H1 (cell line): ENCODE measurements at regions not wholly inside any gene's neighbourhood (a gene's known extent, or its start where the extent isn't known, plus 50 kb on each side); places are given as distances from the start of the nearest gene placed in this dataset.

Experiments
- CTCF ChIA-PET: fragments of 300-600 bp; sonication (Branson Sonifier 250); formaldehyde crosslinking; loops from one replicate; lab custom pipeline; 2021; ENCODE audit not compliant: partially characterized antibody; lab: Charles Lee
- POLR2A ChIA-PET: fragments of 300-600 bp; sonication (Branson Sonifier 250); formaldehyde crosslinking; loops from one replicate; lab custom pipeline; 2021; ENCODE audit warnings: inconsistent platforms; ENCODE audit not compliant: partially characterized antibody; lab: Charles Lee
- DNase-seq, 2 experiments: peaks; one replicate each; pipeline versions ENCODE4 v3.0.0 to v3.0.0-alpha.2; 2010 to 2022; ENCODE audit warnings: low spot score in 2 of 2, low read depth in 1 of 2, mixed read lengths in 1 of 2
- FAIRE-seq: peaks from 2 replicates; lab custom pipeline; 2011; peaks lifted over from hg19 to GRCh38; lab: Jason Lieb, UNC
- H2AFZ ChIP-seq: 2 replicates; pipeline ENCODE4 v1.8.1; 2012; ENCODE audit warnings: low read length, inconsistent platforms
- H2AK5ac ChIP-seq: 2 replicates; pipeline ENCODE4 v1.6.1; 2013; ENCODE audit warnings: low read depth, low read length
- H2BK120ac ChIP-seq: replicated peaks from 2 replicates; pipeline ENCODE3; 2013; ENCODE audit warnings: low read depth, low read length, inconsistent platforms
- H2BK12ac ChIP-seq: 2 replicates; pipeline ENCODE4 v1.6.1; 2013; ENCODE audit warnings: low read depth, low read length
- H2BK15ac ChIP-seq: 2 replicates; pipeline ENCODE4 v1.6.1; 2013; ENCODE audit warnings: low read length
- H2BK20ac ChIP-seq: 2 replicates; pipeline ENCODE4 v1.6.1; 2013; ENCODE audit warnings: low read length
- H2BK5ac ChIP-seq: 2 replicates; pipeline ENCODE4 v1.6.1; 2013; ENCODE audit warnings: low read depth, low read length
- H3K14ac ChIP-seq: 2 replicates; pipeline ENCODE4 v1.6.1; 2013; ENCODE audit warnings: inconsistent platforms; ENCODE audit not compliant: insufficient read length
- H3K18ac ChIP-seq: 2 replicates; pipeline ENCODE4 v1.6.1; 2013; ENCODE audit warnings: low read length; ENCODE audit errors: extremely low read depth
- H3K23ac ChIP-seq: 2 replicates; pipeline ENCODE4 v1.6.1; 2013; ENCODE audit warnings: inconsistent platforms; ENCODE audit not compliant: insufficient read length
- H3K23me2 ChIP-seq: 2 replicates; pipeline ENCODE4 v1.6.1; 2013; ENCODE audit warnings: low read depth, low read length
- H3K27ac ChIP-seq: 2 replicates; pipeline ENCODE4 v1.6.1; 2011; ENCODE audit warnings: low read depth, low read length, inconsistent platforms
- H3K27me3 ChIP-seq, 4 experiments: replicated peaks in 1 of 4; 1 replicate in 1 of 4; 2 replicates in 3 of 4; pipeline versions ENCODE4 v1.6.1 to v1.8.1; 2011 to 2013; ENCODE audit warnings: low read length in 3 of 4, mild to moderate bottlenecking in 3 of 4, inconsistent platforms in 2 of 4, mixed read lengths in 2 of 4, moderate library complexity in 1 of 4; ENCODE audit not compliant: control insufficient read depth in 3 of 4, insufficient read depth in 3 of 4; ENCODE audit errors: extremely low read depth in 1 of 4
- H3K36me3 ChIP-seq, 4 experiments: 2 replicates each; pipeline versions ENCODE4 v1.6.1 to v1.8.1; 2011 to 2013; ENCODE audit warnings: mild to moderate bottlenecking in 4 of 4, low read length in 3 of 4, moderate library complexity in 2 of 4, control low read depth in 1 of 4, inconsistent platforms in 1 of 4; ENCODE audit not compliant: insufficient read depth in 4 of 4, control insufficient read depth in 2 of 4
- H3K4ac ChIP-seq: replicated peaks from 2 replicates; pipeline ENCODE3; 2013; ENCODE audit warnings: low read length, low read depth, mixed read lengths, inconsistent platforms; ENCODE audit not compliant: insufficient read length
- H3K4me1 ChIP-seq, 4 experiments: replicated peaks in 1 of 4; 1 replicate in 1 of 4; 2 replicates in 3 of 4; pipeline versions ENCODE4 v1.6.1 to v1.8.1; 2011 to 2013; ENCODE audit warnings: low read length in 3 of 4, inconsistent platforms in 2 of 4, mixed read lengths in 1 of 4; ENCODE audit not compliant: insufficient read depth in 4 of 4, control insufficient read depth in 3 of 4
- H3K4me2 ChIP-seq, 2 experiments: 2 replicates each; pipeline versions ENCODE4 v1.6.1 to v1.8.1; 2011 to 2013; ENCODE audit warnings: low read depth in 2 of 2, low read length in 2 of 2, control low read depth in 1 of 2, inconsistent platforms in 1 of 2, mild to moderate bottlenecking in 1 of 2; ENCODE audit not compliant: insufficient read depth in 1 of 2
- H3K4me3 ChIP-seq, 4 experiments: fragments of 200-600, 300-600 bp in 1 of 4; sonication (generic), shearing (Covaris generic), sonication (Bioruptor Twin) in 1 of 4; 2 replicates each; pipeline versions ENCODE4 v1.5.1 to v1.8.1; 2011 to 2016; ENCODE audit warnings: low read length in 4 of 4, low read depth in 3 of 4, control low read depth in 2 of 4, inconsistent platforms in 2 of 4, mild to moderate bottlenecking in 2 of 4, mixed read lengths in 1 of 4, moderate library complexity in 1 of 4; ENCODE audit not compliant: insufficient read depth in 2 of 4; ENCODE audit errors: extremely low read depth in 1 of 4
- H3K56ac ChIP-seq: replicated peaks from 2 replicates; pipeline ENCODE3; 2013; ENCODE audit warnings: low read depth, mild to moderate bottlenecking, mixed read lengths, low read length, inconsistent platforms; ENCODE audit not compliant: insufficient read length
- H3K79me1 ChIP-seq: 2 replicates; pipeline ENCODE4 v1.6.1; 2013; ENCODE audit warnings: low read depth, low read length, control low read depth
- H3K79me2 ChIP-seq, 2 experiments: 2 replicates each; pipeline versions ENCODE4 v1.6.1 to v1.8.1; 2012 to 2013; ENCODE audit warnings: low read length in 2 of 2, mild to moderate bottlenecking in 2 of 2, inconsistent platforms in 1 of 2; ENCODE audit not compliant: insufficient read depth in 2 of 2, control insufficient read depth in 1 of 2
- H3K9ac ChIP-seq, 4 experiments: replicated peaks in 1 of 4; 1 replicate in 1 of 4; 2 replicates in 3 of 4; pipeline versions ENCODE4 v1.6.1 to v1.8.1; 2011 to 2013; ENCODE audit warnings: low read depth in 3 of 4, low read length in 3 of 4, control low read depth in 2 of 4, mild to moderate bottlenecking in 2 of 4, moderate library complexity in 2 of 4, inconsistent platforms in 1 of 4; ENCODE audit errors: extremely low read depth in 1 of 4
- H3K9me3 ChIP-seq, 2 experiments: 2 replicates each; pipeline versions ENCODE4 v1.6.1 to v1.8.1; 2012 to 2013; ENCODE audit warnings: mild to moderate bottlenecking in 2 of 2, moderate library complexity in 2 of 2, control low read depth in 1 of 2, inconsistent platforms in 1 of 2, low read depth in 1 of 2, low read length in 1 of 2, mixed read lengths in 1 of 2; ENCODE audit not compliant: insufficient read depth in 2 of 2
- H4K20me1 ChIP-seq, 2 experiments: replicated peaks in 1 of 2; 2 replicates each; pipeline versions ENCODE3 to v1.8.1; 2011 to 2013; ENCODE audit warnings: inconsistent platforms in 2 of 2, low read length in 2 of 2, mild to moderate bottlenecking in 1 of 2; ENCODE audit not compliant: insufficient read depth in 2 of 2, control insufficient read depth in 1 of 2
- H4K5ac ChIP-seq: 2 replicates; pipeline ENCODE4 v1.6.1; 2013; ENCODE audit warnings: low read length, low read depth, mixed read lengths, inconsistent platforms; ENCODE audit not compliant: insufficient read length
- H4K8ac ChIP-seq: 2 replicates; pipeline ENCODE4 v1.8.0; 2013; ENCODE audit warnings: mild to moderate bottlenecking, moderate library complexity, low read length, inconsistent platforms; ENCODE audit not compliant: insufficient read depth; ENCODE audit errors: extremely low read depth
- H4K91ac ChIP-seq: replicated peaks from 2 replicates; pipeline ENCODE3; 2013; ENCODE audit warnings: low read length, mixed read lengths, inconsistent platforms; ENCODE audit not compliant: insufficient read length
- CHD2 ChIP-seq: IDR thresholded peaks from 2 replicates; pipeline ENCODE4 v1.6.1; 2012; ENCODE audit warnings: low read length, improper control_type of control experiment
- CREB1 ChIP-seq: IDR thresholded peaks from 2 replicates; pipeline ENCODE4 v1.6.1; 2012; ENCODE audit warnings: inconsistent platforms
- EZH2 ChIP-seq: fragments of 200-600 bp; sonication (generic); IDR thresholded peaks from 2 replicates; pipeline ENCODE4 v1.7.1; 2012; ENCODE audit warnings: low read depth, mild to moderate bottlenecking, moderate library complexity, low read length, inconsistent platforms; ENCODE audit not compliant: severe bottlenecking
- GTF2F1 ChIP-seq: IDR thresholded peaks from 2 replicates; pipeline ENCODE4 v1.6.1; 2012; ENCODE audit warnings: low read depth, low read length, improper control_type of control experiment, borderline replicate concordance
- HDAC6 ChIP-seq: IDR thresholded peaks from one replicate; pipeline ENCODE4 v1.7.1; 2012; ENCODE audit warnings: low read depth, mild to moderate bottlenecking, inconsistent platforms, low read length, moderate library complexity
- KDM5A ChIP-seq: fragments of 200-600 bp; IDR thresholded peaks from 2 replicates; pipeline ENCODE4 v1.7.1; 2012; ENCODE audit warnings: mild to moderate bottlenecking, low read length, inconsistent platforms, mixed read lengths
- NANOG ChIP-seq: IDR thresholded peaks from 2 replicates; pipeline ENCODE4 v1.6.1; 2011; ENCODE audit warnings: low read length, low read depth, mild to moderate bottlenecking, inconsistent platforms; ENCODE audit not compliant: insufficient read depth, poor library complexity, severe bottlenecking
- RAD21 ChIP-seq, 2 experiments: IDR thresholded peaks in 1 of 2; conservative IDR thresholded peaks in 1 of 2; 2 replicates each; pipeline ENCODE4 v1.6.1; 2011; ENCODE audit warnings: low read depth in 2 of 2, low read length in 2 of 2, improper control_type of control experiment in 1 of 2, inconsistent platforms in 1 of 2, mild to moderate bottlenecking in 1 of 2, moderate library complexity in 1 of 2
- RFX5 ChIP-seq: IDR thresholded peaks from 2 replicates; pipeline ENCODE4 v1.6.1; 2011; ENCODE audit warnings: low read depth, low read length, improper control_type of control experiment, borderline replicate concordance
- SP2 ChIP-seq: IDR thresholded peaks from 2 replicates; pipeline ENCODE4 v1.6.1; 2012; ENCODE audit warnings: mild to moderate bottlenecking, low read length, inconsistent platforms
- SP4 ChIP-seq: IDR thresholded peaks from 2 replicates; pipeline ENCODE4 v1.6.1; 2012; ENCODE audit warnings: low read length, inconsistent platforms
- SUZ12 ChIP-seq: fragments of 200-600 bp; sonication (generic); IDR thresholded peaks from 2 replicates; pipeline ENCODE4 v1.6.1; 2012; ENCODE audit warnings: mild to moderate bottlenecking, inconsistent platforms, low read length, moderate library complexity, mixed read lengths
- TBP ChIP-seq: IDR thresholded peaks from 2 replicates; pipeline ENCODE4 v1.6.1; 2011; ENCODE audit warnings: low read depth, low read length, improper control_type of control experiment
- TEAD4 ChIP-seq: IDR thresholded peaks from 2 replicates; pipeline ENCODE4 v1.6.1; 2012; ENCODE audit warnings: low read depth, low read length, inconsistent platforms, mixed read lengths
- WGBS, 2 experiments: shearing (Covaris generic) in 1 of 2; methylation state at CpG; one replicate each; pipeline versions ENCODE4 v1.1.6 to v1.1.7; 2013 to 2015; ENCODE audit warnings: low lambda C conversion rate in 2 of 2, mixed read lengths in 2 of 2, inconsistent platforms in 1 of 2, low coverage in 1 of 2, missing lambda C conversion rate in 1 of 2; ENCODE audit not compliant: insufficient replicate concordance in 2 of 2, insufficient coverage in 1 of 2, insufficient read length in 1 of 2; ENCODE audit errors: extremely low coverage in 1 of 2, missing lambda C conversion rate in 1 of 2; 5-methylcytosine and 5-hydroxymethylcytosine counted together

DNA sequence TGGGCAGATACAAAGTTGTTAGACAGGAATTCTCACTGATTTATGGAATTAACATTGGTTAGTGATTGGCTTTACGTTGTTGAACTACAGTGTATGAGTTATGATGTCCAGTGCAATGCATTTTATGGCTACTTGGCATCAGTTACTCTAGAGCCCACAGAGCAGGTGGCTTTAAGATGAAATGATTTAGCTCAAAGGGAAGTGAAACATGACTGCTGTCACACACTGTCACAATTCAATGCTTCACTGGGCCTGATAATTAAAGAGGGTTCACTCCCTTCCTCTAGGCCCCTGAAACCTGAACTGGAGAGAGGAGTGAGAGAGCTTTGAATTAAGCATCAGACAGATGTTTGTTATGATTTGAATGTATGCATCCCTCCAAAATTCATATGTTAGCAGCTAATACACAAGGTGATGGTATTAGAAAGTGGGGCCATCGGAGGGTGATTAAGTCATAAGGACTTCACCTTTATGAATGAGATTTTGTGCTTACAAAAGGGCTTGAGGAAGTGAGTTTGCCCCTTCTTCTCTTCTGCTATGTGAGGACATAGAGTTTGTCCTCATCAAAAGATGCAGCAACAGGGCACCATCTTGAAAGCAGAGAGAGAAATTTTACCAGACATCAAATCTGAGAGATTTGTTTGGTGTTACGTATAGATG, 175.8 kb upstream of the GRIN2B start:
- Histone ChIP-seq H3K79me2 (no peaks in the 10 kb centered on the region), H3K36me3 (no peaks in the 10 kb centered on the region), H3K23ac (no peak overlapping the region), H2BK15ac (no peak overlapping the region), H3K27me3 (no peaks in the 10 kb centered on the region), H3K14ac (no peak overlapping the region), H3K18ac (no peak overlapping the region), H3K79me1 (no peaks in the 10 kb centered on the region), H3K9ac (no peak overlapping the region), H3K4me3 (no peak overlapping the region), H2BK120ac (no peak overlapping the region), H2BK20ac (no peak overlapping the region), H4K91ac (no peak overlapping the region), H3K23me2 (no peaks in the 10 kb centered on the region), H2BK5ac (no peak overlapping the region), H2BK12ac (no peak overlapping the region), H3K27ac (no peak overlapping the region), H2AK5ac (no peak overlapping the region), H4K5ac (no peak overlapping the region), H3K4ac (no peak overlapping the region), H3K4me2 (no peak overlapping the region), H2AFZ (no peak overlapping the region), H4K20me1 (no peaks in the 10 kb centered on the region), H4K8ac (no peak overlapping the region), H3K56ac (no peak overlapping the region), H3K9me3 (no peaks in the 10 kb centered on the region), H3K4me1 (peaks cover 0 to under 1% (median 0%) of the 10 kb centered on the region in 4 experiments; a peak in 1 of 7 replicates)
- DNase-seq (peak in 1 of 2 experiments; percentile 7), FAIRE-seq (no peak)
- POLR2A ChIA-PET = no interaction called here
- 90% methylated on average over 3 of the region's 3 CpGs; no CpG with 5 or more reads in 1 of the 2 experiments for WGBS, 2 experiments
- CTCF ChIA-PET = interaction anchor here (0.5 to 4.6 kb wide), 4 partner anchors 11 to 1420 kb away, joined by 3 to 22 read pairs (median 3); no protein-coding TSS in a partner anchor
- no peak for TF ChIP-seq TEAD4
- no peak for TF ChIP-seq TBP
- no peak for TF ChIP-seq SP4
- no peak for TF ChIP-seq RAD21 (IDR thresholded peaks at IDR 0.05 in 1 of 2, conservative IDR thresholded peaks at IDR 0.05 in 1 of 2; ENCODE audit: low read depth in 2 of 2, low read length in 2 of 2)
- no peak for TF ChIP-seq HDAC6
- TF ChIP-seq CHD2 = no peak
- TF ChIP-seq GTF2F1 = no peak
- TF ChIP-seq SUZ12 = no peak
- TF ChIP-seq CREB1 = no peak
- TF ChIP-seq RFX5 = no peak
- no peak for TF ChIP-seq KDM5A
- no peak for TF ChIP-seq SP2
- TF ChIP-seq NANOG = no peak
- TF ChIP-seq EZH2 = no peak
